H9 (cell line): ENCODE measurements at regions not wholly inside any gene's neighbourhood (a gene's known extent, or its start where the extent isn't known, plus 50 kb on each side); places are given as distances from the start of the nearest gene placed in this dataset.

ENCODE experiments used
- DNase-seq: peaks from one replicate; pipeline ENCODE4 v3.0.0-alpha.2; 2017
- H2AFZ ChIP-seq: one replicate; pipeline ENCODE4 v1.6.1; 2013; ENCODE audit warnings: mild to moderate bottlenecking, low read length, control low read depth, moderate library complexity
- H2AK5ac ChIP-seq: 2 replicates; pipeline ENCODE4 v1.6.1; 2013; ENCODE audit warnings: low read length, control low read depth, mixed read lengths; ENCODE audit not compliant: insufficient read length
- H2BK120ac ChIP-seq: one replicate; pipeline ENCODE4 v1.6.1; 2013; ENCODE audit warnings: low read depth, mild to moderate bottlenecking, low read length, control low read depth, inconsistent platforms; ENCODE audit not compliant: poor library complexity, severe bottlenecking
- H2BK12ac ChIP-seq: 2 replicates; pipeline ENCODE4 v1.6.1; 2013; ENCODE audit warnings: low read length, control low read depth, mixed read lengths, low read depth; ENCODE audit not compliant: insufficient read length
- H2BK15ac ChIP-seq: 2 replicates; pipeline ENCODE4 v1.6.1; 2013; ENCODE audit warnings: low read depth, low read length, control low read depth
- H2BK20ac ChIP-seq: one replicate; pipeline ENCODE4 v1.6.1; 2013; ENCODE audit warnings: low read depth, mild to moderate bottlenecking, low read length, control low read depth, inconsistent platforms; ENCODE audit not compliant: poor library complexity, severe bottlenecking
- H2BK5ac ChIP-seq: 2 replicates; pipeline ENCODE4 v1.6.1; 2013; ENCODE audit warnings: low read length, control low read depth, mixed read lengths; ENCODE audit not compliant: insufficient read length
- H3K14ac ChIP-seq: 2 replicates; pipeline ENCODE4 v1.6.1; 2013; ENCODE audit warnings: low read length, control low read depth; ENCODE audit not compliant: insufficient read depth
- H3K18ac ChIP-seq: 2 replicates; pipeline ENCODE4 v1.6.1; 2013; ENCODE audit warnings: low read depth, mild to moderate bottlenecking, mixed read lengths, low read length, control low read depth; ENCODE audit not compliant: insufficient read length
- H3K23ac ChIP-seq: 2 replicates; pipeline ENCODE4 v1.6.1; 2013; ENCODE audit warnings: low read length, control low read depth, mixed read lengths, low read depth; ENCODE audit not compliant: insufficient read length
- H3K23me2 ChIP-seq: 2 replicates; pipeline ENCODE4 v1.6.1; 2013; ENCODE audit warnings: low read depth, mild to moderate bottlenecking, mixed read lengths, low read length, control low read depth; ENCODE audit not compliant: insufficient read length, poor library complexity, severe bottlenecking
- H3K27ac ChIP-seq: 2 replicates; pipeline ENCODE4 v1.5.1; 2013; ENCODE audit warnings: low read length, control low read depth, mixed read lengths, low read depth; ENCODE audit not compliant: insufficient read length
- H3K27me3 ChIP-seq: 2 replicates; pipeline ENCODE4 v1.6.1; 2013; ENCODE audit warnings: low read length, control low read depth, inconsistent platforms; ENCODE audit not compliant: insufficient read depth
- H3K4ac ChIP-seq: 2 replicates; pipeline ENCODE4 v1.6.1; 2013; ENCODE audit warnings: low read depth, mild to moderate bottlenecking, control low read depth, inconsistent platforms, low read length, moderate library complexity
- H3K4me1 ChIP-seq: 2 replicates; pipeline ENCODE4 v1.6.1; 2013; ENCODE audit warnings: low read length, control low read depth, inconsistent platforms; ENCODE audit not compliant: insufficient read depth
- H3K4me2 ChIP-seq: 2 replicates; pipeline ENCODE4 v1.6.1; 2013; ENCODE audit warnings: low read length, control low read depth, mixed read lengths; ENCODE audit not compliant: insufficient read length, insufficient read depth
- H3K56ac ChIP-seq: 2 replicates; pipeline ENCODE4 v1.6.1; 2013; ENCODE audit warnings: low read depth, mild to moderate bottlenecking, mixed read lengths, low read length, control low read depth; ENCODE audit not compliant: insufficient read length
- H3K79me1 ChIP-seq: 2 replicates; pipeline ENCODE4 v1.6.1; 2013; ENCODE audit warnings: low read depth, mild to moderate bottlenecking, moderate library complexity, low read length, control low read depth, inconsistent platforms; ENCODE audit not compliant: insufficient read depth, poor library complexity, severe bottlenecking
- H3K79me2 ChIP-seq: 2 replicates; pipeline ENCODE4 v1.6.1; 2013; ENCODE audit warnings: low read length, control low read depth, inconsistent platforms; ENCODE audit not compliant: insufficient read depth
- H3K9ac ChIP-seq: 2 replicates; pipeline ENCODE4 v1.6.1; 2013; ENCODE audit warnings: low read length, control low read depth, mixed read lengths; ENCODE audit not compliant: insufficient read length; ENCODE audit errors: extremely low read depth
- H3K9me3 ChIP-seq: one replicate; pipeline ENCODE4 v1.6.1; 2013; ENCODE audit warnings: low read depth, low read length, inconsistent platforms; ENCODE audit not compliant: control insufficient read depth
- H3T11ph ChIP-seq: one replicate; pipeline ENCODE4 v1.6.1; 2013; ENCODE audit warnings: mild to moderate bottlenecking, low read length, control low read depth, inconsistent platforms
- H4K20me1 ChIP-seq: one replicate; pipeline ENCODE4 v1.6.1; 2013; ENCODE audit not compliant: control insufficient read depth, insufficient read length, insufficient read depth
- H4K5ac ChIP-seq: 2 replicates; pipeline ENCODE4 v1.6.1; 2013; ENCODE audit warnings: low read depth, mild to moderate bottlenecking, mixed read lengths, low read length, control low read depth; ENCODE audit not compliant: insufficient read length
- H4K8ac ChIP-seq: replicated peaks from 2 replicates; pipeline ENCODE4 v1.6.1; 2013; ENCODE audit warnings: low read length, control low read depth, mixed read lengths, low read depth; ENCODE audit not compliant: insufficient read length
- H4K91ac ChIP-seq: 2 replicates; pipeline ENCODE4 v1.6.1; 2013; ENCODE audit warnings: low read depth, mild to moderate bottlenecking, moderate library complexity, mixed read lengths, low read length, control low read depth; ENCODE audit not compliant: insufficient read length
- H3K27ac Mint-ChIP-seq, 3 experiments: 2 replicates in 2 of 3; 3 replicates in 1 of 3; pipeline ENCODE4 v1.8.0; 2020 to 2021; ENCODE audit warnings: mixed read lengths in 3 of 3, mild to moderate bottlenecking in 1 of 3, moderate library complexity in 1 of 3
- H3K27me3 Mint-ChIP-seq: 2 replicates; pipeline ENCODE4 v1.8.0; 2021; ENCODE audit warnings: low read depth, mild to moderate bottlenecking, moderate library complexity, mixed read lengths
- H3K36me3 Mint-ChIP-seq, 3 experiments: 2 replicates in 2 of 3; 3 replicates in 1 of 3; pipeline ENCODE4 v1.8.0; 2020 to 2021; ENCODE audit warnings: low read depth in 3 of 3, mixed read lengths in 3 of 3; ENCODE audit not compliant: insufficient read depth in 1 of 3
- H3K4me1 Mint-ChIP-seq, 2 experiments: 2 replicates each; pipeline ENCODE4 v1.8.0; 2020; ENCODE audit warnings: mixed read lengths in 2 of 2
- H3K4me3 Mint-ChIP-seq, 2 experiments: 2 replicates in 1 of 2; 3 replicates in 1 of 2; pipeline ENCODE4 v1.8.0; 2020 to 2021; ENCODE audit warnings: mild to moderate bottlenecking in 2 of 2, mixed read lengths in 2 of 2, moderate library complexity in 1 of 2
- H3K9me3 Mint-ChIP-seq, 2 experiments: 2 replicates in 1 of 2; 3 replicates in 1 of 2; pipeline ENCODE4 v1.8.0; 2020; ENCODE audit warnings: mild to moderate bottlenecking in 2 of 2, mixed read lengths in 2 of 2, moderate library complexity in 1 of 2
- CTCF ChIP-seq: fragments of 200-600 bp; sonication (generic); conservative IDR thresholded peaks from 3 replicates; pipeline ENCODE4 v1.8.0; 2021; ENCODE audit warnings: antibody characterized with exemption, mild to moderate bottlenecking
- WGBS: extraction: QIAGEN DNeasy Blood & Tissue Kit; methylation state at CpG from one replicate; pipeline ENCODE4 v1.1.7; 2013; ENCODE audit warnings: missing lambda C conversion rate, low lambda C conversion rate, mixed read lengths; ENCODE audit not compliant: insufficient read length; ENCODE audit errors: extremely low coverage; 5-methylcytosine and 5-hydroxymethylcytosine counted together

- TF ChIP-seq CTCF: no peak
- no peak overlapping the region for H3K4me2 ChIP-seq
- H3K27ac Mint-ChIP-seq: no peak overlapping the region
These were observed 225.3 kb upstream of the POT1 start for GRCh38 chr7:125154930-125155329.

More at GRCh38 chr7:125154930-125155329, 225.3 kb upstream of the POT1 start:
- no peaks in the 10 kb centered on the region for H3K36me3 Mint-ChIP-seq
- Histone ChIP-seq H3K9me3 (no peaks in the 10 kb centered on the region), H3K27ac (no peak overlapping the region), H3K4me1 (no peaks in the 10 kb centered on the region), H2AFZ (no peak overlapping the region), H3K23me2 (no peaks in the 10 kb centered on the region), H2BK120ac (no peak overlapping the region), H4K91ac (no peak overlapping the region), H3K79me2 (no peaks in the 10 kb centered on the region), H2BK5ac (no peak overlapping the region), H3K14ac (no peak overlapping the region), H4K5ac (no peak overlapping the region), H2AK5ac (no peak overlapping the region), H3K4ac (no peak overlapping the region), H4K20me1 (no peaks in the 10 kb centered on the region), H2BK15ac (no peak overlapping the region), H2BK20ac (no peak overlapping the region), H4K8ac (no peak overlapping the region), H3K79me1 (no peaks in the 10 kb centered on the region), H3K27me3 (no peaks in the 10 kb centered on the region), H3K23ac (no peak overlapping the region), H3K18ac (no peak overlapping the region), H3K9ac (no peak overlapping the region), H3K56ac (no peak overlapping the region), H3T11ph (no peak overlapping the region), H2BK12ac (no peak overlapping the region)
- no peaks in the 10 kb centered on the region for H3K9me3 Mint-ChIP-seq
- H3K27me3 Mint-ChIP-seq: no peaks in the 10 kb centered on the region
- no peaks in the 10 kb centered on the region for H3K4me1 Mint-ChIP-seq
- DNase-seq: no peak
- WGBS: no CpG with 5 or more reads among the region's 1 CpG
- no peak overlapping the region for H3K4me3 Mint-ChIP-seq
